Stomach (tissue), 8 donors: ENCODE measurements at regions not wholly inside any gene's neighbourhood (a gene's known extent, or its start where the extent isn't known, plus 50 kb on each side); places are given as distances from the start of the nearest gene placed in this dataset.

Experiments used
- DNase-seq, 2 donors: peaks; one replicate each; pipeline versions ENCODE4 v3.0.0 to v3.0.0-alpha.2; 2013 to 2019
- H3K27ac ChIP-seq, 5 donors: fragments of 200-600 bp in 4 of 5; sonication (generic) in 4 of 5; one replicate each; pipeline ENCODE4 v1.5.1; 2013 to 2019; ENCODE audit warnings: mild to moderate bottlenecking in 1 of 5, moderate library complexity in 1 of 5
- H3K27me3 ChIP-seq, 3 donors: fragments of 200-600 bp; sonication (generic); one replicate each; pipeline ENCODE4 v1.5.1; 2017 to 2019; ENCODE audit warnings: mixed run types in 1 of 3
- H3K36me3 ChIP-seq, 4 donors: fragments of 200-600 bp; sonication (generic); 1 replicate in 3 of 4; 2 replicates in 1 of 4; pipeline ENCODE4 v1.5.1; 2016 to 2019
- H3K4me1 ChIP-seq, 4 donors: fragments of 200-600 bp; sonication (generic); one replicate each; pipeline ENCODE4 v1.5.1; 2016 to 2019
- H3K4me3 ChIP-seq, 4 donors: fragments of 200-600 bp; sonication (generic) in 3 of 4; one replicate each; pipeline ENCODE4 v1.5.1; 2016 to 2019; ENCODE audit warnings: mild to moderate bottlenecking in 1 of 4
- H3K9me3 ChIP-seq, 4 donors: fragments of 200-600 bp; sonication (generic); one replicate each; pipeline ENCODE4 v1.5.1; 2016 to 2019
- CTCF ChIP-seq, 7 experiments: fragments of 450-650 bp in 4 of 7; fragments of 200-600 bp in 3 of 7; sonication (generic) in 3 of 7; IDR thresholded peaks; one replicate each; pipeline ENCODE4 v1.5.1; 2016 to 2019; ENCODE audit warnings: antibody characterized with exemption in 7 of 7, control low read depth in 2 of 7, mild to moderate bottlenecking in 1 of 7
- EP300 ChIP-seq: sonication (generic); formaldehyde crosslinking; IDR thresholded peaks from one replicate; pipeline ENCODE4 v1.6.1; 2017; ENCODE audit warnings: antibody characterized with exemption
- POLR2A ChIP-seq, 4 donors: fragments of 450-650 bp; IDR thresholded peaks; one replicate each; pipeline ENCODE4 v1.6.1; 2016; ENCODE audit warnings: antibody characterized with exemption in 4 of 4, control low read depth in 2 of 4, mild to moderate bottlenecking in 1 of 4, moderate library complexity in 1 of 4
- POLR2AphosphoS5 ChIP-seq, 3 donors: sonication (generic); formaldehyde crosslinking; IDR thresholded peaks; one replicate each; pipeline ENCODE4 v1.6.1; 2016; ENCODE audit warnings: antibody characterized with exemption in 3 of 3
- WGBS, 5 donors: extraction: QIAGEN DNeasy Blood & Tissue Kit in 3 of 5; methylation state at CpG; one replicate each; pipeline versions ENCODE4 v1.1.5 to v1.1.7; 2013 to 2018; 5-methylcytosine and 5-hydroxymethylcytosine counted together
- intact Hi-C: fragments of 100-400 bp; cut with DNase I; formaldehyde crosslinking; loops from one replicate; pipeline ENCODE4 v1.15.1; 2023; ENCODE audit warnings: low total_unique reads
- donor health status: healthy with polysubstance abuse.
- donor health status: Bipolar disorder and iron deficiency.
- donor health status: healthy.

- WGBS, 5 donors = 70 to 80% (median 76%) methylated on average over 10 of the region's 10 CpGs
- intact Hi-C loops = no loop called here
- Histone ChIP-seq H3K4me1 (no peaks in the 10 kb centered on the region), H3K36me3 (no peaks in the 10 kb centered on the region), H3K27me3 (no peaks in the 10 kb centered on the region), H3K4me3 (no peak overlapping the region), H3K27ac (no peak overlapping the region), H3K9me3 (peaks cover 0 to 13% (median 4%) of the 10 kb centered on the region in 4 donors)
- no peak for DNase-seq
- TF ChIP-seq CTCF (IDR thresholded peaks at IDR 0.05) (no peak), EP300 (no peak), POLR2A (IDR thresholded peaks at IDR 0.05) (no peak), POLR2AphosphoS5 (IDR thresholded peaks at IDR 0.05) (no peak)
These were observed 206.6 kb downstream of the ICE1 start for GRCh38 chr5:5628866-5629606.

GRCh38 chr5:5626412-5626811 is 203.9 kb downstream of the ICE1 start:
- Histone ChIP-seq H3K36me3 (no peaks in the 10 kb centered on the region), H3K4me3 (no peak overlapping the region), H3K4me1 (no peaks in the 10 kb centered on the region), H3K27me3 (no peaks in the 10 kb centered on the region), H3K9me3 (peaks cover 0 to 30% (median 16%) of the 10 kb centered on the region in 4 donors), H3K27ac (no peak overlapping the region)
- TF ChIP-seq POLR2AphosphoS5 (IDR thresholded peaks at IDR 0.05) = no peak
- TF ChIP-seq EP300 = no peak
- TF ChIP-seq CTCF (IDR thresholded peaks at IDR 0.05) = no peak
- TF ChIP-seq POLR2A (IDR thresholded peaks at IDR 0.05) = no peak
- no peak for DNase-seq
- WGBS, 5 donors = 48 to 81% (median 78%) methylated on average over 1 of the region's 1 CpG
- intact Hi-C loops = no loop called here

GRCh38 chr5:5625491-5625890 is 203.0 kb downstream of the ICE1 start:
- H3K4me1 ChIP-seq = no peaks in the 10 kb centered on the region
- no peak overlapping the region for H3K27ac ChIP-seq
- H3K27me3 ChIP-seq = no peaks in the 10 kb centered on the region
- 67 to 81% (median 73%) methylated on average over 3 of the region's 3 CpGs for WGBS, 5 donors
- TF ChIP-seq CTCF (IDR thresholded peaks at IDR 0.05) = no peak
- TF ChIP-seq POLR2AphosphoS5 (IDR thresholded peaks at IDR 0.05) = no peak
- TF ChIP-seq POLR2A (IDR thresholded peaks at IDR 0.05) = no peak
- no peak for TF ChIP-seq EP300
- no peak overlapping the region for H3K4me3 ChIP-seq
- peaks cover 0 to 35% (median 16%) of the 10 kb centered on the region in 4 donors for H3K9me3 ChIP-seq
- DNase-seq = no peak
- H3K36me3 ChIP-seq = no peaks in the 10 kb centered on the region
- intact Hi-C loops = no loop called here

DNA sequence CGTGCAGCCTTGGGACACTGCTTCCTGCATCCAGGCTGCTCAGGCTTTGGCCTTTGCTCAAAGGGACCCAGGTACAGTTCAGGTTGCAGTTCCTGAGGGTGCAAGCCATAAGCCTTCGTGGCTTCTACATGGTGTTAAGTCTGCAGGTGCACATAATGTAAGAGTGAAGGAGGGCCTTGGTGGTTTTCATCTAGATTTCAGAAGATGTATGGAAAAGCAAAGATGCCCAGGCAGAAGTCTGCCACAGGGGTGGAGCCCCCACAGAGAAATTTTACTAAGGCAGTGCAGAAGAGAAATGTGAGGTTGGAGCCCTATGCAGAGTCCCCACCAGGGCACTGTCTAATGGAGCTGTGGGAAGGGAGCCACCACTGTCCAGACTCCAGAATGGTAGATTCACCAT is 200.9 kb downstream of the ICE1 start:
- H3K4me3 ChIP-seq = no peak overlapping the region
- H3K27me3 ChIP-seq = no peaks in the 10 kb centered on the region
- no peaks in the 10 kb centered on the region for H3K36me3 ChIP-seq
- intact Hi-C loops = no loop called here
- no peak overlapping the region for H3K27ac ChIP-seq
- no peak for DNase-seq
- 56 to 76% (median 67%) methylated on average over 2 of the region's 2 CpGs for WGBS, 5 donors
- H3K9me3 ChIP-seq = peaks cover 0 to 39% (median 16%) of the 10 kb centered on the region in 4 donors
- H3K4me1 ChIP-seq = no peaks in the 10 kb centered on the region
- TF ChIP-seq EP300 = no peak
- TF ChIP-seq CTCF (IDR thresholded peaks at IDR 0.05) = no peak
- TF ChIP-seq POLR2A (IDR thresholded peaks at IDR 0.05) = no peak
- TF ChIP-seq POLR2AphosphoS5 (IDR thresholded peaks at IDR 0.05) = no peak
